NK-92 treated with Interleukin-12 subunit alpha and Interleukin-12 subunit beta, amount 100 ng/mL, for 24 hours (cell line): ENCODE measurements at regions not wholly inside any gene's neighbourhood (a gene's known extent, or its start where the extent isn't known, plus 50 kb on each side); places are given as distances from the start of the nearest gene placed in this dataset.

Experiments used
- DNase-seq: peaks from one replicate; lab custom pipeline; 2025; lab: John Stamatoyannopoulos, UW

- DNase-seq, result no peak
These were observed 60.8 kb upstream of the WLS start for GRCh38 chr1:68293122-68293521.

- DNase-seq, result no peak
These were observed 59.5 kb upstream of the WLS start for GRCh38 chr1:68291688-68292384.

GRCh38 chr1:68287241-68287640, 54.9 kb upstream of the WLS start:
- no peak for DNase-seq

DNA sequence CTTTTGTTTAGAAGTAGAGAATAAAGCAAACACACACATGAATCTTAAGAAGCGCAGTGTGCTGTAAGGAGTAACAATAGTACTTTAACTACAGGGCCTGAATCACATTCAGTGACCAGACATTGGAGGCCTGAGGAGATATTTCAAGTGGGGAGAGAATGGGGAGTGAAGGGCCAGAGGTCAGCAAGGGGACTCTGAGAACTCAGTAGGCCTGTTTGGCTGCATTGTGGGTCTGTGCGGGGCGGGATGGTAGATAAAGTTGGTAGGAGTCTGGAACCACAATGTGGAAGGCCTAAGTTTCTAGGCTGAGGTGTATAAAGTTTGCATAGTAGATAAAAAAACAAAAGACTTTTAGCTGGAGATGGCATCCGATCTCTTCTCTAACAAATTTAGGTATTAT, 52.7 kb upstream of the WLS start:
- DNase-seq, result no peak

GRCh38 chr1:68281946-68282615, 49.8 kb upstream of the WLS start:
- no peak for DNase-seq
